GM21390 (cell line): ENCODE measurements at regions not wholly inside any gene's neighbourhood (a gene's known extent, or its start where the extent isn't known, plus 50 kb on each side); places are given as distances from the start of the nearest gene placed in this dataset.
"Not testable (repeated sequence)": the region's sequence is repeated elsewhere in the genome, so short reads cannot be mapped to it uniquely, and the experiment has no call there.

ENCODE experiments used
- ATAC-seq: cut with Tn5 transposase; IDR thresholded peaks from one replicate; pipeline ENCODE4 v1.9.1; 2021; ENCODE audit not compliant: unreplicated experiment

DNA sequence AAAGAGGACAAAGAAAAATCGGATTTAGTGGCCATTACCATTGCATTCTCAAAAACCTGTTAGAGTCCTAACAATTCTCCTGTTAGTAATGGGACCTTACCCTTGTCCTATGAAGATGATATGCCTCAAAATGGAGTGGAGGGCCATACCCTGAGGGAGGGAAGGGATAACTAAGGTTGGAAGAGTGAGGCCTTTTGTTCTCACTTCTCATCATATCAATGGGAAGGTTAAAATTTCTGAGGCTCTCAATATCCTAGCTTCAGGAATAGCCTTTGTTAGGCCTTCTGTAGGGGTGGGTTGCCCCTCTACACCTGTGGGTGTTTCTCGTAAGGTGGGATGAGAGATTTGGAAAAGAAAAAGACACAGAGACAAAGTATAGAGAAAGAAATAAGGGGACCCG is 109.4 kb upstream of the SGIP1 start:
- ATAC-seq: not testable (repeated sequence)

DNA sequence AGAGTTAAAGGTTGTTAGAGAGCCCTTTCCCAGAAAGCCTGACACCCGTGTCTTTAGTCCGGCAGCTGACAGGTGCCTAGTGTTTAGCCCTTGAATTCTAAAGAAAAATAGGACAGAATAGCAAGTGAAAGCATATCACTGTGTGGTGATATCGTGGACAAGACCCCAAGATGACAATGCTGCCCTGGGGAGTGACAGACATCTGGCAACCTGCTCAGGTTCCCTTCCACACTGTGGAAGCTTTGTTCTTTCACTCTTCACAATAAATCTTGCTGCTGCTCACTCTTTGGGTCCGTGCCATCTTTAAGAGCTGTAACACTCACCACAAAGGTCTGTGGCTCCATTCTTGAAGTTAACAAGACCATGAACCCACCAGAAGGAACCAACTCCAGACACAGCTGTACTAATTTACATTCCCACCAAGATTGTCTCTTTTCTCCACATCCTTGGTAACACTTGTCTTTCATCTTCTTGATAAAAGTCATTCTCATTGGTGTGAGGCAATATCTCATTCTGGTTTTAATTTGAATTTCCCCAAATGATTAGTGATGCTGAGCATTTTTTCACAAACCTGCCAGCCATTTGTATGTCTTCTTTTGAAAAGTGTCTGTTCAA is 107.6 kb upstream of the SGIP1 start:
- no peak for ATAC-seq

DNA sequence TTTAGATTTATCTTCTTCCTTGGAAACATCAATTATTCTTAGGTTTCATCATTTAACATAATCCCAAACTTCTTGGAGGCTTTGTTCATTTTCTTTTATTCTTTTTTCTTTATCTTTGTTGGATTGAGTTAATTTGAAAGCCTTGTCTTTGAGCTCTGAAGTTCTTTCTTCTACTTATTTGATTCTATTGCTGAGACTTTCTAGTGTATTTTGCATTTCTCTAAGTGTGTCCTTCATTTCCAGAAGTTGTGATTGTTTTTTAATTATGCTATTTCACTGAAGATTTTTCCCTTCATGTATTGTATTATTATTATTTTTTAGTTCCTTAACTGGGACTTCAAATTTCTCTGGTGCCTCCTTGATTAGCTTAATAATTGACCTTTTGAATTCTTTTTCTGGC is 103.1 kb upstream of the SGIP1 start:
- ATAC-seq: not testable (repeated sequence)

DNA sequence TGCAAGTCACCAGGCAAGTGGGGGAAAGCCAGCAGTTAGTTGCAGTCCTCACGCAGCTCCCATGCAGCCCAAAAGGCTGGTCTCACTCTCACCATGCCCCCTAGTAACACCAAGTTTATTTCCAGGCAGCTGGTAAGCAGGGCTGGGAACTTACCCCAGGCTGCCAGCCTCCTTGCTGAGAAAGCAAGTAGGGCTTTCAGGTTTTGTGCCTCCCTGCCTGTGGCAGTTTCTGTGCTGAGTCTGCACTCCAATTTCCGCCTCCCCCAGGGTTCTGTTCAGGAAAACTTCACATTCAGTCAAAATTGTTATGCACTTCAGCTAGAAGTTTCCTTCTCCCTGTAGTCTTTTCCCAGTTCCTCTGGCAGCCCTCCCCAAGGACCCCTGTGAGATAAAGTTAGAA is 102.0 kb upstream of the SGIP1 start:
- ATAC-seq: no peak

DNA sequence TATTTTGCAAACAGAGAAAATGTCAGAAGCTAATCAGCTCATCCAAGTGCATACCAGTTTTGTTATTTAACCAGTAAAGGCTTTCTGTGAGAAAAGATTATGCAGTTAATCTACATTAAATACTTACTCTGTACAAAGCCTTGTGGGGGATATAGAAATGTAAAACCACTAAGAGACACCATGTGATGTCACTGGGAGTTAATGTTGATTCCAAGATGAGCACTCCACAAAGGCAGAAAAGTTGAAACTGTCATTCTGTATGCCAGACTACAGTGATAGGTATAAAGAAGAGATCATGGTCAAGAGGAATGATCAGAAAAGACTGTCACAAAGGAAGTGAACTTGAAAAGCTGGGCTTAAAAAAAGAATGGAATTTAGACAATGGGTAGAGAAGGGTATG is 100.3 kb upstream of the SGIP1 start:
- no peak for ATAC-seq

DNA sequence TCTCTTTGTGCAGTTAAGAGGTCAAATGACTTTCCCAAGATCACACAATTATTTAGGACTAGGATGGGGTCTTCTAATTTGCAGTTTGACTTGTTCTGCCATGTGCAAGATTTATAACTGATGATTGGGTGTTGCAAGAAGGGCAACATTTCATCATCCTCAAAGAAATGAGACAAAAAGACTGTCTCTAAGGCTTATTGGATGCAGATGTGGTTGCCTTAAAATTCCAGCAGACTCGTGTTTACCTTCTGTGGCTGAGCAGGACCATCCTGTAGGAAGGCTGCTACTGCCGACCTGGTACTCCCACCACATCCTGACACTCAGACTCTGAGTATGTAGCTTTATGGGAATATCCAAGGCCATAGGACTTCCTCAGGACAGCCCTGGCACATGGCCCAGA is 99.9 kb upstream of the SGIP1 start:
- ATAC-seq: no peak

DNA sequence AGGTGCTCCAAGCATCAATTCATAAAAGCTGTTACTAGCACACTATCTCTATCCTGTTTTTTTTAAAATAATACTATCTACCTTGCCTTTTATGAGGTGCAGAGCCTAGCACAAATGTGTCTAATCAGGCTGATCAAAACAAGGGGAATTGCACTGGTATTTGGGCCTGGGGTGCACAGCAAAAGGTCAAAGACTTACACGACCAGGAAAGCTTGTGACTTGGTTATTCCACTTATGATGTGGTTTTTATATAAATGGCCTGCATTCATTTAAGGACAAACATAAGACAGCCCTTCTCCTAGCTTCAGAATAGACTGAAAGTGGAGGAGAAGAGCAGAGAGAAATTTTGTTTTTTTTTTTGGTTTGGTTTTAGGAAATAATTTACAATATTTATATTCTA is 98.4 kb upstream of the SGIP1 start:
- no peak for ATAC-seq

DNA sequence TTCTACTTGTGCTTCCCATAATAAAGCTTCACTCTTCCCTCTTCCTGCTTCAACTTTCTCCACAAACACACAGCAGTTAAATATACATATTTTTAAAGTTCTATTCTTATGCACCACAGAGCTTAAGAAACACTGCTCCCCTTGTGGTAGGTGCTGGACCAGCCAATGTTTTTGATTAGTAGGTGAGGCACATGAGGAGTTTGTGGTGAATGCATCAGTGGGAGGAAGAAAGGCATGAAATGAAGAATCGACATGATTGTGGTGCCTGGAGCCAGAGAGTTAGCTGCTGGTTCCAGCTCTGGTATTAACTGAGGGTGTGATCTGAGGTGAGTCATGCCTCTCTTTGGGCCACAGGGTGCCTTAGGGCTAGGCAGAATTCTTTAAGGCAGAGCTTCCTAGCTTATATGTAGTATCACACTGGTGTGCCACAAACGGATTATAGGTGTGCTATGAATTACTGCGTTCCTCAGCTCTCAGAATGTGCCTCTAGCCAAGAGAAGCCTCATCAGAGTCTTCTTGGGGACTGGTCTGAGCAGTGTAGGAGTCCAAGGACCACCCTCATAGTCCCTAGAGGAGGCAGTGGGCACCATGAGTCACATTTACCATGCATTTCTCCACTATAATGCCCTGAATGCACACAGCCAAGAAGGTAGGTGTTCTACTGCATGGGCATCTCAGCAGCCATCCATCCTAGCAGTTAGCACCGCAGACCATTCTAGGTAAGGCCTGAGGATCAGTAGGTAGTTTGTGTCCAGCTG is 97.4 kb upstream of the SGIP1 start:
- peak; percentile 56 for ATAC-seq

DNA sequence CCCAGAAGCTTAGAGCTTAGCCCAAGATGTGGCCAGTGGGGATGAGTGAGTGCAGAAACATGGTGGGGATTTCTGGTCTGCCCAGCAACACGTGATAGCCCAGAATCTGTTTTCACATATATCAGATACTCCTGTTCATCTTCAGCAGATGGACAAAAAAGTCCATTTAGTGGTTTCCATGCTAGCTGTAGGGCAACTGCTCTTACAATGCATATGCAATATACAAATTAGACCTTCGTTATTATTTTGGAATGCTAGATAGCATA is 96.9 kb upstream of the SGIP1 start:
- ATAC-seq: no peak

DNA sequence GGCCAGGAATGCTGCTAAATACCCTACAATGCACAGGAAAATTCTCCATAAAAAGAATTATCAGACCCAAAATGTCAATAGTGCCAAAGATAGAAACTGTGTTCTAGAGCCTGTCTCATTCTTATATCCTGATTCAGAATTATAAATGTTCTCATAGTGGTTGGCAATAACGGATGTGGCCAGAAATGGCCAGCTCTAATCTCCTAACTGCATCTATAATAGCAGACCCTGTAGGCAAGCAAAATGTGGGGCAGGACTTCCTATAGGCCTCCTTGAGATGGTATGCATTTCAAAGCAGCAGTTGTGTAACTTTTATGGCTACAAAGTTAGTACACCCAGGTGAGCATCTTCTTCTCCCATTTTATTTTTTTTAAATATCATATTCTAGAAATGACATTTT is 95.9 kb upstream of the SGIP1 start:
- ATAC-seq: no peak

DNA sequence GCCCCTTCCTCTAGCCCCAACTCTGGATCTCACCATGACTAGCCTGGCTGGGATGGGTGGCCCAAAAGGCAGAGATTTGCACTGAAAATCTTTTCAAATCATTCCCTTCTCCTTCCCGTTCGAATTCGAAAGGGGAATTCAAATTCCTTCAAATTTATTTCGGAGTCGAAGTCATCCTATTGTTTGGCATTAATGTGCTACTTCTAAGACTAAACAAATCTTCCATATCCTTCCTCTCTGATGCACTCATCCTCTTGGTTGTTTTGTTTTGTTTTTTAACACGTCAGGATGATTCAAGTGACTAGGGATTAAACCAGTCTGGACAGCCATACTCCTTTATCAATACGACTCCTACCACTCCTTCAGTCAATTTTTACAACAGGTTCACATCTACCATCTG is 95.5 kb upstream of the SGIP1 start:
- ATAC-seq: no peak

DNA sequence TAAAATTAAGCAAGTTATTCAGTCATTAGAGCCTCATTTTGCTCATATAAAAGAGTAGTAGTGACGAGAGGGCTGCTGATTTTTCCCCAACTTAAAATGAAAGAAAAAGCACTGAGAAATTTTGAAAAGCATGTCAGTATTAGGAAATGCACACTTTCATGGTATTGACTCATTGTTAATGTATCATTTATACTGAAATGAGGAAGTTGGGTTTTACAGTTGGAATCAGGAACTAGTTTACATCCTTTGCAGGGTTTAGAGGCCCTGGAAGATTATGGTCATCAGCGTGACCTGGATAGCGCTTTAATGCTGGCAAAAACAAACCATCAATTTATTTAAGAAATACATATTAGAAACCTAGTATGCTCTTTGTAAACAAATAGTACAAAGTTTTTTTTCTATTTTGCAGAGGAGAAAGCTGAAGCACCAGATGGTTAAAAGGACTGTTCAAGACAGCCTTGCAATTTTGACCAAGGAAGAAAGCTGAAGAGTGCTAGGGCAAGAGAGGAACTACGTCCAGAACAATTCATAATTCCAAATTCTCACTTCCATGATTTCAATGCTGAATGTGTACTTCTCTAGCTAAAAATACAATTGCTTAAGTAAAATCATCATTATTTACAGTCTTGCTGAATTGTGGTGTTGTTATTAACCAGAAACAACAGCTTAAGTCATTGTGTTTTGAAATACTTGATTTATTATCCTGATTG is 94.8 kb upstream of the SGIP1 start:
- ATAC-seq: peak; percentile 80

DNA sequence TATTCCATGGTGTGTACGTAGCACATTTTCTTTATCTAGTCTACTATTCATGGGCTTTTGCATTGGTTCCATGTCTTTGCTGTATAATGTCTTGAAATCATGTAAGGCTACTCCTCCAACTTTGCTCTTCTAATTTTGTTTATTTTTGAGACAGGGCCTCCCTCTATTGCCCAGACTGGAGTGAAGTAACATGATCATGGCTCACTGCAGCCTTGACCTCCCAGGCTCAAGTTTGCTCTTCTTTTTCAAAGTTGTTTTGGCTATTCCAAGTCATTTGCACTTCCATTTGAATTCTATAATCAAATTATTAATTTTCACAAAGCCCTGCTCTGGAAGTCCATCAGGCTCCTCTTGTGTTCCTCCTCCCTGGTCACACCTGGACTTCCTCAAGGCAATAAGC is 90.2 kb upstream of the SGIP1 start:
- no peak for ATAC-seq

DNA sequence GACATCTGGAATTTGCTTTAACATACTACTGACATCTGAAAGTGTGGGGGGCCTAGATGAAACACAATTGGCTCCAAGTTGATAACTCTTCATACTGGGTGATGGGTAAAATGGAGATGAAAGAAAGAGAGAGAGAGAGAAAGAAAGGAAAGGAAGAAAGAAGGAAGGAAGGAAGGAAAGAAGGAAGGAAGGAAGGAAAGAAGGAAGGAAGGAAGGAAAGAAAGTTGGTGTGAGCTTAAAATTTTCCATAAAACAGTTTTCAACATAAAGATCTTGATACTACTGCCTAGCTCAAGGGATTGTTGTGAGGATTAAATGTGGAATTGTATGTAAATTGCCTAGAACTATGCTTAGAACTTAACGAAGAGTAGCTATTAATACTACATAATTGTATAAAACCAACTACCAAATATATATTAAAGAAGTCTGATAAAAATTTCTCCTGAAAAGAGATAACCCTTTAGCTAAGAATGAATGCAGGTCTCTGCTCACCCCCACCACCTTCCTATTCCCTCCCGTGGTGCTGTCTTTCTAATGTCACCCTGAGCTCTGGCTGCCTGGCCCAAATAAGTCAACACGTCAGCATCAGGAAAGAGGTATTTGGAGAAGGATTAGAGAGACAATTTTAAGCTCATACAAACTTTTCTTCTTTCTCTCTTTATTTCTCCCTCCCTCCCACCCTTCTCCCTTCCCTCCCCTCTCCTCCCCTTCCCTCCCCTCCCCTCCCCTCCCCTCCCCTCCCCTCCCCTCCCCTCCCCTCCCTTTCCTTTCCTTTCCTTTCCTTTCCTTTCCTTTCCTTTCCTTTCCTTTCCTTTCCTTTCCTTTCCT is 89.3 kb upstream of the SGIP1 start:
- ATAC-seq: no peak

DNA sequence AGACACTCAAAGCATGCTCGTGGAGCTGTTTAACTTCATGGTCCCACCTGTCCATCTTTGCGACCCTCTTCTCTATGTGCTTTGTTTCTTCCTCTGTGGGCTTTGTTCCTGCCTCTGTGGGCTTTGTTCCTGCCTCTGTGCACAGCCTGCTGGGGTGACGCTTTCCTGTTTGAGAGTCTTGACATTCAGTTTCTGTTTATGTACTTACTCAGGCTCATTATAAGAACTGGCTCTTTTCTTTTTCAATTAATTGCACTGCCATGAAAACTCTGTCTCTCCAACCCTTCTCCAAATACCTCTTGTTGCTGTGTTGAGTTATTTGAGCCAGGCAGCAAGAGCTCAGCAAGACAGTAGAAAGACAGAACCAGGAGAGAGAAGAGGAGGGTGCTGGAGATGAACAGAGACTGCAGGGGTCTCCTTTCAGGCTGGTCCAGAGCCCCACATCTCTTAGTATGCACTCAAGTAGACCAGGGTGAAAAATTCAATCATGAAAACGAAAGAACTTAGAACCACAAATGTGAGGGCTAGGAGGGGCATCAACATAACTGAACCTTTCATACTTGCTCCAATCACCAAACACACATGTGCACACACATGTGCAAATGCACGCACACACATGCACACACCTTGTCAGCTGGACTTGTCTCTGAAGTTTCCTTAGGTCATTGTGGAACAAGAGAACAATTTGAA is 88.3 kb upstream of the SGIP1 start:
- ATAC-seq: peak; percentile 86

DNA sequence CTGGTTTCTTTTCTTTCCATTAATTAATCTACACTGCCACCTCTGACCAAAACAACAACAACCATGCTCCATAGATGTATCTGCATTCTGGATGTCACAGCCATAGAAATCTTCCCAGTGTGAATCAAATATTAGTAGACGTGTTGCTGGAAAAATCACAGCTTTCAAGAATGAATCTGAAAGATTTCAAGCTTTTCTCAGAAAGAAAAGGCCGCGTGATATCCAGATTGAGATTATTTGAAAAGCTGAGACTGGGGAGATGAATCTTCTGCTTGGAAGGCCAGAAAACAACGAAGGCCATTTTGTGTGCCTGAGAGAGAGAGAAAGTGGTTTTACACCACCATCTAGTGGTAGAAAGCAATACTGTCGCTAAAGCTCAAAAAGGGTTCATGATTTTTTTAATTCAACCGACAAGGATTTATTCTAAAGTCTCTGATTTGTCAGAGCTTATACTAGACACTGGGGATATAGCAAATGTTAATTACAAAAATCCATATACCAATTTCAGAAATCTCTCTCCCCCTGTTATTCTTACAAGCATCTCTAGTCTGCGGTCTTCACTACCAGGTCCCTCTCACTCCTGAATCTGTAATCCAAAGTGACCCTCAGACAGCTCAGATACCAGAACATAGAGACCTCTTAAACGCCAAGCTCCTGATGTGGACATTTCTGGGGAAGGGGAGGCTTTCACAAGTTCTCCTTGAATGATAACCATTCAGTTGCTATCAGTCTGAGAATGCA is 87.5 kb upstream of the SGIP1 start:
- ATAC-seq: peak; percentile 53

DNA sequence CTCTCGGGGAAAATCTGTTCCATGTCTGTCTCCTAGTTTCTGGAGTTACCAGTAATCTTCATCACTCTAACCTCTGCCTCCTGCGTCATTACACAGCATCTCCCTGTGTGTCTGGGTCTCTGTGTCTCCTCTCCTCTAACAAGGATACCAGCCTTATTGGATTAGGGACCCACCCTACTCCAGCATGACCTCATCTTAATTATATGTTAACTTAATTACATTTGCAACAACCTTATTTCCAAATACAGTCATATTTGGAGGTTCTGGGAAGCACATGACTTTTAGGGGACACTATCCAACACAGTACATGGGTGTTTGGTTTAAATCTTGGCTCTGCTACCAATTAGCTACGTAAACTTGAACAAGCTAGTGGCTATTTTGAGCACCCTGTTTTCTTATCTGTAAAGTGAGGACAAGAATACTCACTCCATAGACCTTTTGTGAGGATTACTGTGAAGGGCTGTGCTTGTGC is 83.9 kb upstream of the SGIP1 start:
- ATAC-seq: no peak

DNA sequence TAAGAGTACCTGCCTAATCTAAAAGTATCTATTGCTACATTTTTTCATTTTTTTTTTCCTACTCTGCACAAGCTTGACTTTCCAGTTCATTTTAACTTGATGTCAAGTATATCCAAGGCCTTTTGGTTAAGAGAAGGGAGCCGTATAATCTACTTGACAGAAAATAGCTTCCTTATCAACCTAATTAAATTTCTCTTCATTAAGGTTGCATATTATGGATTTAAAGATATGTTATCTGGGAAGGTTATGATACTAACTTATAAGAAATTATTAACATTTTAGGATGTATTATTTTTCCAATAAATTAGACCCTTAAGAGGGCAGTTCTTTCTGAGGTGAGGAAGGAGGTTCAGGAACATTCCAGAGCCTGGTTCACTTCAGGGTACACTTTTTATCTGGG is 83.1 kb upstream of the SGIP1 start:
- ATAC-seq: no peak

DNA sequence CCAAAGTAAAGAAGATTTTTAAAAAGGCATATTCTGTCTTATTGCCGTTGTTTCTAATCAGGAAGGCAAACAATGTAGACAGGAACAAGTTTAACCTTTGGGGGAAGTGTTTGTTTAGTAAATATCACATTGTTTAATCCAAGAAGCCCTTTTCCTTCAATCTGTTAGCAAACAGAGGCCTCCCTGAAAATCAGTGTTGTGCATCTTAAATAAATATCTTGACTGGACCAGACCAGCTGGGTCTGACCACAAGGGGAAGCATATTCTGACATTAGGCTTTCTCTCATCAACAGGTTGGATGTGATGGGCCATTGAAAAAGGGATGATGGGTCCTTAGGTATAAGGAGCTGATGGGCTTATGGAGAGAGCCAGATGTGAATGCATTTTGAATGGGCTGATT is 81.8 kb upstream of the SGIP1 start:
- no peak for ATAC-seq

DNA sequence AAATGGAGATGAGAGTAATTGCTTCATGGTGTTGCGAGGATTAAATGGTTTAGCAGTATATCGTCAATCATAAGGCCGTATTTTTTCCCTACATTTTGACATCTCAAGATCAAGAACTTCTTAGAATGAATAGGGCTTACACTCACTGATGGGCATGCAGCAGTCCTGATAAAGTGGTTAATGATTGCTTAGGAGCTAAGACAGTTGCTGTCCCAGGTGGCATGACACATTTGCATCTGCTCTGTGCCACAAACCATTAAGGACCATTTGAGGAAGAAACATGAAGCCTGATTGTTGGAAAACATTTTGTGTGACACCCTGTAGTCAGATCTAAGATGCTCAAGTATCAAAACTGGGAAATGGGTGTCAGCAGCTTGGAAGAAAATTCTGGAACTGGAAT is 81.0 kb upstream of the SGIP1 start:
- ATAC-seq: no peak
